Panc1 (cell line): ENCODE measurements at regions not wholly inside any gene's neighbourhood (a gene's known extent, or its start where the extent isn't known, plus 50 kb on each side); places are given as distances from the start of the nearest gene placed in this dataset.

Source experiments
- ATAC-seq: fragments of 200-7000 bp; cut with Tn5 transposase; 2 replicates; pipeline ENCODE4 v1.9.1; 2020; ENCODE audit warnings: mild to moderate bottlenecking, moderate library complexity
- BruUV-seq: library from RNA; stranded (reverse); fragments of 400-500 nt; replicated peaks from 2 replicates; lab custom pipeline; 2021; lab: Mats Ljungman, UMichigan
- CTCF ChIA-PET: fragments of 300-600 bp; sonication (Branson Sonifier 250); formaldehyde crosslinking; loops from one replicate; lab custom pipeline; 2022; ENCODE audit warnings: antibody characterized with exemption; lab: Charles Lee
- POLR2A ChIA-PET: fragments of 300-600 bp; sonication (Branson Sonifier 250); formaldehyde crosslinking; loops from one replicate; lab custom pipeline; 2022; ENCODE audit warnings: antibody characterized with exemption; lab: Charles Lee
- DNase-seq: peaks from one replicate; pipeline ENCODE4 v3.0.0-alpha.2; 2010; ENCODE audit warnings: low read depth, low spot score
- H3K27ac ChIP-seq: 2 replicates; pipeline ENCODE4 v1.5.1; 2011; ENCODE audit warnings: mild to moderate bottlenecking, low read length, inconsistent platforms
- H3K27me3 ChIP-seq: fragments of 200-500 bp; sonication (Bioruptor generic); 2 replicates; pipeline ENCODE4 v1.6.0; 2014; ENCODE audit warnings: low read length, inconsistent platforms; ENCODE audit not compliant: control insufficient read depth, insufficient read depth
- H3K36me3 ChIP-seq: fragments of 200-500 bp; sonication (Bioruptor generic); 2 replicates; pipeline ENCODE4 v1.5.1; 2014; ENCODE audit warnings: inconsistent platforms, mild to moderate bottlenecking, low read length, moderate library complexity; ENCODE audit not compliant: control insufficient read depth, insufficient read depth
- H3K4me1 ChIP-seq: 2 replicates; pipeline ENCODE4 v1.5.1; 2011; ENCODE audit warnings: inconsistent platforms, mild to moderate bottlenecking, low read length, moderate library complexity; ENCODE audit not compliant: control insufficient read depth, insufficient read depth
- H3K4me3 ChIP-seq, 2 experiments: 2 replicates each; pipeline ENCODE4 v1.5.1; 2011 to 2012; ENCODE audit warnings: low read depth in 2 of 2, low read length in 2 of 2, mild to moderate bottlenecking in 2 of 2, inconsistent platforms in 1 of 2, moderate library complexity in 1 of 2
- H3K9me3 ChIP-seq: fragments of 200-500 bp; sonication (Bioruptor generic); 2 replicates; pipeline ENCODE4 v1.5.1; 2014; ENCODE audit warnings: low read depth, mild to moderate bottlenecking, inconsistent platforms, low read length, moderate library complexity; ENCODE audit not compliant: control insufficient read depth, insufficient read depth
- CTCF ChIP-seq: fragments of 450-650 bp; IDR thresholded peaks from 2 replicates; pipeline ENCODE4 v1.5.1; 2017; ENCODE audit warnings: mild to moderate bottlenecking
- POLR2AphosphoS5 ChIP-seq: IDR thresholded peaks from 2 replicates; pipeline ENCODE4 v1.6.1; 2012; ENCODE audit warnings: mild to moderate bottlenecking, low read depth, low read length, moderate library complexity
- REST ChIP-seq, 2 experiments: IDR thresholded peaks; 2 replicates each; pipeline ENCODE4 v1.6.1; 2011 to 2012; ENCODE audit warnings: low read depth in 2 of 2, control low read depth in 1 of 2, low read length in 1 of 2, mild to moderate bottlenecking in 1 of 2, moderate library complexity in 1 of 2; ENCODE audit not compliant: insufficient read depth in 1 of 2
- SIN3A ChIP-seq: IDR thresholded peaks from 2 replicates; pipeline ENCODE4 v1.6.1; 2012; ENCODE audit warnings: low read depth, mild to moderate bottlenecking, low read length, moderate library complexity, borderline replicate concordance; ENCODE audit not compliant: insufficient read depth
- TCF7L2 ChIP-seq: IDR thresholded peaks from 2 replicates; pipeline ENCODE4 v1.6.1; 2011; ENCODE audit warnings: mild to moderate bottlenecking, low read depth, low read length, inconsistent platforms
- in situ Hi-C: cut with HindIII; loops from 2 replicates; pipeline ENCODE4 v1.10.0; 2016; ENCODE audit warnings: low sequenced_read_pairs, low pct_unique_long_range_greater_than_20kb
- intact Hi-C: fragments of 100-400 bp; cut with micrococcal nuclease; formaldehyde crosslinking; loops from one replicate; pipeline ENCODE4 v1.10.0; 2022; ENCODE audit not compliant: unreplicated experiment

GRCh38 chr2:5123582-5124196 lies 568.5 kb upstream of the SOX11 start:
- ATAC-seq, result no peak

GRCh38 chr2:5125017-5125730 lies 567.0 kb upstream of the SOX11 start:
- no peak for DNase-seq
- in situ Hi-C loops, result no loop called here

More at GRCh38 chr2:5123582-5124196, 568.5 kb upstream of the SOX11 start:
- H3K9me3 ChIP-seq, result no peaks in the 10 kb centered on the region
- ChIA-PET POLR2A (no interaction called here), CTCF (no interaction called here)
- intact Hi-C loops (no loop called here), in situ Hi-C loops (no loop called here)
- no peaks in the 10 kb centered on the region for H3K36me3 ChIP-seq
- H3K27me3 ChIP-seq, result no peaks in the 10 kb centered on the region
- no peak overlapping the region for H3K27ac ChIP-seq
- no TSS peak for BruUV-seq
- H3K4me3 ChIP-seq, result no peak overlapping the region
- H3K4me1 ChIP-seq, result no peaks in the 10 kb centered on the region
- DNase-seq, result no peak
- no peak for TF ChIP-seq CTCF
- no peak for TF ChIP-seq TCF7L2

More at GRCh38 chr2:5125017-5125730, 567.0 kb upstream of the SOX11 start:
- no peak overlapping the region for H3K27ac ChIP-seq
- ChIA-PET CTCF (no interaction called here), POLR2A (no interaction called here)
- no peak overlapping the region for H3K4me3 ChIP-seq
- no TSS peak for BruUV-seq
- TF ChIP-seq CTCF (no peak), TCF7L2 (no peak), REST (IDR thresholded peaks at IDR 0.05; ENCODE audit: insufficient read depth in 1 of 2, low read depth in 2 of 2, low read length in 1 of 2) (no peak), SIN3A (no peak), POLR2AphosphoS5 (no peak)
- no peak for ATAC-seq
- H3K36me3 ChIP-seq, result no peaks in the 10 kb centered on the region
- no peaks in the 10 kb centered on the region for H3K4me1 ChIP-seq
- H3K9me3 ChIP-seq, result no peaks in the 10 kb centered on the region
- H3K27me3 ChIP-seq, result no peaks in the 10 kb centered on the region
- intact Hi-C loops, result no loop called here
